GM19397 (cell line): ENCODE measurements at regions not wholly inside any gene's neighbourhood (a gene's known extent, or its start where the extent isn't known, plus 50 kb on each side); places are given as distances from the start of the nearest gene placed in this dataset.

Experiments
- ATAC-seq: cut with Tn5 transposase; IDR thresholded peaks from one replicate; pipeline ENCODE4 v1.9.1; 2021; ENCODE audit warnings: mild to moderate bottlenecking, moderate library complexity; ENCODE audit not compliant: unreplicated experiment

DNA sequence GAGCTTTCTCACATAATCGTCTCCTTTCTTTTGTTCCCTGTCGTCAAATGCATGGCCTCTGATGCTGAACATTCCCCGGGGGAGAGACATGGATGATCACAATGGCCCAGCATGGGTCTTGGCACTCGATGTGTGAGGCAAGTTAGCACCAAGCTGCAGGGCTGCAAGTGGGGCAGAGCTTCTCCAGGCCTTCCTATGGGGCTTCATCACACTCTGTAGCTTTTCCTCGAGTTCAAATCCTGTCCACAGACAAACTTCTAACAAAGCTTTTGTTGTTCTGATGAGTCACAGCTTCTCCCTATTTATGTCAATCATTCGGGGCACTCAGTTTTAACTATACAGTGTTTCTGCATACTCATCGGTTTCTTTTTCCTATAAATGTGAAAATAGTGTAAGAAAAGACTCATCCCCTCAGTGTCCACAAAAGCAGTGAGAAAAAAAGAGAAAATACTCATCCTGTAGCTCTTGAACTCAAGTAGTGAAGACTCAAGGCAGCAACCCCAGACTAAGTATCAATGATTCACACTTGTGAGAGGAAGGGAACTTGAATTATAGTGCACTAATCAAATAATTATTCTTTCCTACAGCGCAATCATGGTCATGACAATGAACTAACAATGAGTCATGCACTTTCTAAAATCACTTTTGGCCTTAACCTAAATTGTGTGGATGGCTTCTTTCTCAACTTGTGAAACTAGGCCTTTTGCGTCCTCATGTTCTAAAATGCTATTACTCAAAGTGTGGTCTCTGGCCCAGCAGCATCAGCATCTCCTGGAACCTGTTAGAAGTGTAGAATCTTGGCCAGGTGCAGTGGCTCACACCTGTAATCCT lies 68.4 kb upstream of the NOX3 start:
- ATAC-seq, result no peak

DNA sequence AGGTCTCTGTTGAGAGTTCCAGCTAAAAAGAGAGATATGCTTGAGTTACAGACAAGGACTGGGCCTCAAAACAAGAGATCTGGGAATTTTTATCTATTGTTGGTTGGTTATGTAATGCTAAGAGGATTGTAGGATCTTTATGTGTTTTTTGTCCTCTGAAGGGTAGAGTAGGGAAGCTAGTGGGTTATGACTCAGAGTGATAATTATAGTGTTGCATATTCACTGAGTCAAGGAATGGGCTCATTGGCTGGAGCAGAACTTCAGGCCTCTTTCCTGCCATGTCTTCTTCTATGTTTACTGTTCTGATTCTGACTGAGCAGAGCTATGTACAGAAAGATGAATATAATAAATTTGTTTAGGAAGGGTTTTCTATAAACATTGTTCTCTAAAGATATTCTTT lies 66.1 kb upstream of the NOX3 start:
- ATAC-seq, result no peak

DNA sequence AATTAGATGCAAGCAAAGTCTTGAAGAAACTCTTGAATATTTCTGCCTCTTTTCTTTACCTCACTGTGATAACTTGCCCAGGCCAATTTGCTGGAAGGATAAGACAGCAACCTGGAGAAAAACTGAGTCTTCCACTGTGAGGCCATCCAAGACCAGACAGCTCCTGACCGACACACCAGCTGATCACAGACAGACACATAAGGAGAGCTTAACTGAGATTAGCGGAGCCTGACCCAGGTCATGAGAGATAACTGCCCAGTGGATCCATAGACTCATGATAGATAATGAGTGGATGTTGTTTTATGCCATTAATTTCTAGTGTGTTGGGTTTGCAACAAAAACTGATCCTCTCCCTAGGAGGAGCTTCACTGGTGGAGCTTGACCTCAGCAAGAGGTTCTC lies 64.4 kb upstream of the NOX3 start:
- ATAC-seq, result no peak

- no peak for ATAC-seq
Observed at GRCh38 chr6:155519176-155519738, 63.6 kb upstream of the NOX3 start.

DNA sequence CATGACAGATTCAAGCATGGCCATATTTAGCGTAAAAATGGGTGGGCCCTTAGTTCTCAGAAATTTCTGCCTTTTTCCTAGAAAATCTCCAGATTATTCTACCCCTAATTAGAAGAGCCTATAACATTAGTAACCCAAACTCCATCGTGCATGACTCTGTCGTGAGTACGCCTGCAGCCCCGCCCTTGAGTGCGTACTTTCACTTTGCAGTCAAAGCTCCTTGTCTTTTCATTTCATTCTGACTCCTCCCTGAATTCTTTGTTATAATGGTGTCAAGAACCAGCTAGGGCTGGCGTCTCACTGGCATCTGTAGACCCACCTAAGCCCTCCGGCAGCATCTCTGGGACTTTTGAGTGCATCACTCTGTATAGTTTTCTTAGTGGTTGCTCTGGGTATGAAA lies 61.7 kb upstream of the NOX3 start:
- no peak for ATAC-seq

- ATAC-seq, result no peak
Observed at GRCh38 chr6:155510879-155511278, 55.2 kb upstream of the NOX3 start.

DNA sequence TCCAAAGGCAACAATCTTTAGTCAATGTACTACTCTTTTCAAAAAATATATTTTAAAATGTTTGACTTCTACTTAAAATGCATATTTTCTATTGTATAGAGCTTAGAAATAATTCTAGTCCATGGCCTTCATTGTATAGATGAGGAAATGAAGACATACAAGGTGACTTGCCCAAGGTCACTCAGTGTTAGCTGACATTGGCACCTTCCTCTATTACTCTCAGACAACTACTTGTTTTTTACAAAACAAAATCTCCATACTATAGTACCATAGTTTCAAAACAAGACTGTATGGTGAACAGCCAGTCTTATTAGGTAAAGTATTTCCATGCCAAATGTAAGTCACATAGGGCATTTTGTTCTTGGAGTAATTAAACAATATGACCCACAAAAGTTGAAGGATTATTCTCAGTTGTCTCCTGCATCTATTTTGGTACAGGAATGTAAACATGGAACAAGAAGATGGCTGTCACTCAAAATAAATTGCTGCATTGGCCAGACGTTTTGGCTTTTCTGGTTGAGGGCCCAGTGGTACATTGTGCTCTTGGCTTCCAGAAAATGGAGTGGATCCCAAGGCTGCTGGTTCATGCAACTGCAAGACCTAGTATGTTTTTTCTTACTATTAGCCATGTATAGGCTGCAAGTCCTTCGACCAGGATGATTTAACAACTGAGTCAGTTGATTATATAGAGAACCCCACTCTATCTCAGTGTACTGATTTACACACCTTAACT lies 54.3 kb upstream of the NOX3 start:
- ATAC-seq, result no peak

GRCh38 chr6:155505608-155505989 lies 50.0 kb upstream of the NOX3 start:
- no peak for ATAC-seq
